T-helper 2 cell (primary cell): ENCODE measurements at regions not wholly inside any gene's neighbourhood (a gene's known extent, or its start where the extent isn't known, plus 50 kb on each side); places are given as distances from the start of the nearest gene placed in this dataset.

ENCODE experiments used
- DNase-seq, 5 experiments: peaks; one replicate each; pipeline versions ENCODE4 v3.0.0 to v3.0.0-alpha.2; 2012 to 2022

DNA sequence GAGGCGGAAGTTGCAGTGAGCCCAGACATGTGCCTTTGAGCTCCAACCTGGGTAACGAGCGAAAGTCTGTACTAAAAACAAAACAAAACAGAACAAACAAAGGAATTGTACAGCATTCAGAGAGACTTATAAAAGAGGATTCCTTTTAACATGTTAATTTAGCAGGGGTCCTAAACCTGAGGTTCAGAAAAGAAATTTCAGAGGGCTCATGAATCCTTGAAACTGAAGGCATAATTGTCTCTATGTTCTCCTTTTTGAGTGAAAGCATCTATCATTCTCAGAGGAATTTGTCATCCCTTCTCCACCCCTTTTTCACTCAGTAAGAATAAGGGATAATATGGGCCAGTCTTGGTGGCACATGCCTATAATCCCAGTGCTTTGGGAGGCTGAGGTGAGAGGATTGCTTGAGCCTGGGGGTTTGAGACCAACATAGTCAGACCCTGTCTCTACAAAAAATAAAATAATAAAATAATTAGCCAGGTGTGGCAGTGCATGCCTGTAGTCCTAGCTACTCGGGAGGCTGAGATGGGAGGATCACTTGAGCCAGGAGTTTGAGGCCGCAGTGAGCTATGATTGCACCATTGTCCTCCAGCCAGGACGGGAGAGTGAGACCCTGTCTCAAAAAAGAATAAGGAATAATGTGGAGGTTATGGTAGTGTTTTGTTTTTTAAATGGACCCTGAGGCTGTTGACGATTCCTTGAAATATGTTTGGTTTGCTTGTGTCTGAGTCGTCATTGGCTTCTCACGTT, 309.1 kb upstream of the C2CD4B start:
- no peak for DNase-seq

DNA sequence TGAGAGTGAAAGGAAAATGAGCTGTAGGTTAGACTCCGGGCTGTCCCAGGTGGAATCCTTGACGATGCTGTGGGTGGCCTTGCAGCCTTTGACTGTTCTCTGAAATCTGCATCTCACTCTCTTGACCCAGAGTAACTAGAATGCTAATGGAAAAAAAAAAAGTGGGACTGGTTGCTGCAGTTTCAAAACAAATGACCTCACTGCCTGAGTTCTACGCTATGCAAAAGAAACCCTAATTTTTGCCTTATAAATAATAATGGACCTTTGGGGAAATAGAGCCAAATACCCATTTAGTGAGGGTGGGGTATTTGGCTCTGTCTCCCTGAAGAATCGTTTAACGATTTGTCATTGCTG, 309.7 kb upstream of the C2CD4B start:
- no peak for DNase-seq

DNA sequence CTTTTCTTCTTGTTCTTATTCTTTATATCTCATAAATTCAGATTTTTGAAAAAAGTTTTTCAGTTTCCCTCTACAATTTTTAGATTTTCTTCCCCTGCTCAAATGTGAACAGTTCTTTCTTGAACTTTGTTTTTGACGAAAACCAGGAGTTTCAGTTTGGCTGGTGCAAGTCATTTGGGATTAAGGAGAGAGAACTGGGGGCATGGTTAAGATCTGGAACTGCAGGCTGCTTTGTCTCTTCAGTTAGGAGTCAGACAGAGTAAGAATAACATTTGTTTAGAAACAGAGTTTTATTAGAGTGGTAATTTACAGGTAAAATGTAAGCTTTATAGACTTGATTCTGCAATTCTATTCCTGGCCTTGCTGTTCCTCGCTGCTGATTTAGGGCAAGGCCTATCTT, 310.5 kb upstream of the C2CD4B start:
- DNase-seq, result no peak

DNA sequence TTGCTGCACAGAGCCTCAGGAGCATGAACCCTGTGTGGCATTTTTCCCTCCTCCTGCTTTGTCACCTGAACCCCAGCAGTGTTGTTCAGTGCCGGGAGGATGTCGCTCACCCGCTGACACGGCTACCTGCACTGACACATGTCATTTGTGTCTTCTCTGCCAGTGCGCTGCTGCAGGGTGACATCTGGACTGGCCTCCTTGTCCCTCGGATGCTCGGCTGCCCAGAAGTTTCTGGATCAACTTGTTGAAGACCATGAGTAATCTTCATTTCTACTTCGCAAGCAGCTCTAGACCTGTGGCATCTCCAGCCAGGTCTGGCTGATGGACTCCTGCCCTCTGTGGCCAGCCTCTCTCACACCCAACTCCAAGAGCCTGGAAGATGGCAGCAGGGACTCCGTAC, 311.1 kb upstream of the C2CD4B start:
- no peak for DNase-seq

DNA sequence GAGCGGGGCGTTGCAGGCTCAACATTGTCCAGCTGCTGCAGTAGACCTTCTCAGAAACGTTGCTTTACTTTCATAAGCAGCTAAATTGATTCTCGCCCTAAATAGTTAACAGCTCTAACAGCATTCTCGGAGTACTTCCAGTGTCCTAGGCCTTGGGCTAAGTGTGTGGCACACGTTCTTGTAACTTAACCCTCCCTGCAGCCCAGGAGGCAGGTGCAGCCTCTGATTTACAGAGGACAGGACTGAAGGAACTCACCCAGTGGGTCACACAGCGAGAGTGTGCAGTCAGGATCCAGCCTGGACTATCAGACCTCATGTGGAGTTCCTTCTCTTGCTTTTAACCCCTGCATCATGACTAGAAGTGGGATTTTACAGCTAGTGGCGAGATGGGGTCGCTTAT, 312.8 kb upstream of the C2CD4B start:
- DNase-seq, result no peak

DNA sequence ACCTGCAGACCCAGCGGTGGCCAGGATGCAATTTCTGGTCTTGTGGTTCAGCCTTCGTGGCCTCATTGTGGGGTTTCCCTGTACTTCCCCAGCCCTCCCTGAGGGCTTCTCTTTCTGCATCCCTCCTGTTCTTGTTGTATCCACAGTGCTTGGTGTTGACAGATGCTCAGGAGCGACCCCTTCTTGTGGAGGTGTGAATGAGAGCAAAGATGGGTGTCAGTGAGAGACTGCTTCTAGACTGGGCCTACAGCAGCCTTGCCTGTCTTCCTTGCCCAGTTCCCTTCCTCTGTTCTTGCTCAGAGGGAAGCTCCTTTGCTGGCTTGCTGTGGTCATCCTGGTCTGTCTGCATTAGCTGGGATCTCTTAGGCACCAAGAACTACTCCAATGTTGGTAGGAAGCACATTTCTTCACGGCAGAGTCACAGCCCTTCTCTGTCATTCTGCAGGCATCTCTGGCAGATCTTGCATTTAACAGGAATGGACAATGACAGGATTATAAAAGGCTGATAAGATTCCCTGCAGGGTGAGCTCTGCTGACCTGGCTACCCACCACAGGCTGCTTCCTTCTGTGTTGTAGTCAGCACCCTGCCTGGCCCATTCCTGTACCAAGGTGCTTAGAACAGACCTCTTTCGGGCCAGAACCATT, 317.8 kb upstream of the C2CD4B start:
- peak in 1 of 5 experiments; percentile 17 for DNase-seq

DNA sequence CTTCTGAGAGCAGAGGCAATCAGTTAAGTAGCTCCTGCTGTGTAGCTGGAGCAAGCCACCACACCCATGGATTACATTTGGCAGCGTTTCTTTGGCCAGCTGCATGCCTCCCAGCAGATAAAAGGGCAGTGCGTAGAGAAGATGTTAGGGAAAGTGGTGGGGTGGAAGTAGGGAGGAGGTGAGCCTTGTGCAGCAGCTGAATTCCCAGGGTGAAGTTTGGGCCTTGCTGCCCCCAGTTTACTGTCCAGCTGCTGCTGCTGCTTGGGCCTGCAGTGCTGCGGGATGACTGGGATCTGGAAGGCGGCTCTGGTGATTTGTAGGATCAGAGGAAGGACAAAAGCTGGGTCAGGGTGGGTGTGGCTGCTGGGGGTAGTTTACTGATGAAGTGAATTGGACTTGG, 318.7 kb upstream of the C2CD4B start:
- DNase-seq, result no peak

DNA sequence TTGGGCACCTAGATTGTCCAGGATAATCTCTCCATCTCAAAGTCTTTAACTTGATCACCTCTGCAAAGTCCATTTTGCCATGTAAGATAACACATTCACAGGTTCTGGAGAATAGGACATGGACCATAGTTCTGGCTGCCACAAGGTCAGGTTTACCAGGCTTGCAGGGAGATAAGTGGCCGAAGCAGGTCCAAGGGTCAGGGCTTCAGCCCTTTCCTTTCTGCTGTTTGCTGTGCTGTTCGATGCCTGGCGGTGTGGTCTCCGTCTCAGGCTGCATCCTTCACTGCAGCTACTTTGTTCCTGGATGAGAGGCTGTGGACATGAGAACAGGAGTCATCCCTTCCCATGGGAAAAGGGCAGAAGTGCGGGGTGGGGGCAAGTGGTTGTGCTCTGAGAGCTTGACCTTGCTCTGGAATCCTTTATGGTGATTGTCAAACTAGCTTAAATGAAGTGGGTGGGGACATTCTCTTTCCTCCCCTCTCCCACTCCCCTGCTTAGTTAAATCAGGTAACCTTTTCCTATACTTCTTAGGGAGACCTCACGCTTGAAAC, 320.2 kb upstream of the C2CD4B start:
- DNase-seq, result no peak

DNA sequence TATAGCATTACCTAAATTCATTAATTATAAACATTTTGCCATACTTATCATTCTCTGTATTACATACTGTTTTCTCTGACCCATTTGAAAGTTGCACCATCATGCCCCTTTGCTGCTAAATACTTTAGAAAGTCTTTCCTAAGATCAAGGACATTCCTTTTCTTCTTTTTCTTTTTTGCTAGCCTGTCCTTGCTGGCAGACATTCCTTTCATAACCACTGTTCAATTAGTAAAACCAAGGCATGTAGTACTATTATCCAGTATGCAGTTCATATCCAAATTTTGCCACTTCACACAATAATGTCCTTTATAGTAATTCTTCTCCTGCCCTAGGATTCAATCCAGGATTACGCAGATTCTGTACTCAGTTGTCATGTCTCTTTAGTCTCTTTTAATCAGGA, 321.0 kb upstream of the C2CD4B start:
- no peak for DNase-seq

DNA sequence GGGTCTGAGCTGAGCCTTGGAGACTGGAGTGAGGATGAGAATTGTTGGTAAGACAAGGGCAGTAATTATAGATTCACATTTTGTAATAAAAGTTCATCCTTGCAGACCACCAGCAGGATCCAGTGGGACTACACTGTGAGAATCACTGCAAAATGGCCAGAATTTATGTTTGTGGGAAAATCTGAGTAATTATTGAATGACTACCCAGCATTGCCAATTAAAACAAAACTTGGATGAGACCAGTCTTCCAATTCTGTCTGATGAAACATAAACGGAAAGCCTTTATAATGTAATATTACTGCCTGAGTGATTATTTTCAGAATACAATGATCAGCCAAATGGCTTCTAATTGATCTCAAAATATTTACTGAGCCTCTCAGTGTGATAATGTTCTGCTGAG, 323.3 kb upstream of the C2CD4B start:
- no peak for DNase-seq

DNA sequence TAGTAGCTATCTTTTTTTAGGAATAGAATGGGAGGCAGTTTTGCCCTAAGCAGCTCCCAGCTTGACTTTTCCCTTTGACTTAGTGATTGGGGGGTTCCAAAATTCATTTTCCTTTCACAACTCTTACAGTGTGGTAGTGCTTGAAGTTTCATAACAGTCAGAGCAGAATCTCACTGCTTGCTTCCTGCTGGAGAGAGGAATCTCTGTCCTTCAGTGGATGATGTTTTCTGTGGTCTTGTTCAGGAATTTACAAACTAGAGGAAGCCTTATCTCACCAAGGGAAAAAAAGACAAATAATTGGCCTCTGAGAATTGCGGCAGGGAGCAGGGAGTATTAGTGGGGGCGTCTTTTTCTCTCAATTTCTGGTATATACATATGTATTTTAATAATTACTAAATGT, 326.6 kb upstream of the C2CD4B start:
- DNase-seq, result no peak

DNA sequence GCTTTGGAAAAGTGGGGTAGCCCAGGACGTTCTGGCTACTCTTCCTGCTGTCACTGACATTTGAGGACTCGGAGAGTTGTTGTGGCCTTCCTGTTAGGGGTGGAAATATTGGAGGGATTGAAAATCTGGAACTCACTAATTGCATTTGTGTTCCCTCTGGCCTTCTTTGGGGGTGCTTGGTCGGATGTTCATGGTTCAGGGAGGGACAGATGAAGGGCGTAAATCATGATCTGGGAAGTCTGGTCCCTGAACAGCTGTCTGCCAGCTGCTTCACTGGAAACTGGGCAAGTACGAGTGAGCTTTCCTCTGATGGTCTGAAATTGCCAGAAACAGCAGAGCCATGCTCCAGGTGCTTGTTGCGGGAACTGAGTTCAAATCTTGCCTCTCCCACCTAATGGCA, 327.8 kb upstream of the C2CD4B start:
- no peak for DNase-seq

DNA sequence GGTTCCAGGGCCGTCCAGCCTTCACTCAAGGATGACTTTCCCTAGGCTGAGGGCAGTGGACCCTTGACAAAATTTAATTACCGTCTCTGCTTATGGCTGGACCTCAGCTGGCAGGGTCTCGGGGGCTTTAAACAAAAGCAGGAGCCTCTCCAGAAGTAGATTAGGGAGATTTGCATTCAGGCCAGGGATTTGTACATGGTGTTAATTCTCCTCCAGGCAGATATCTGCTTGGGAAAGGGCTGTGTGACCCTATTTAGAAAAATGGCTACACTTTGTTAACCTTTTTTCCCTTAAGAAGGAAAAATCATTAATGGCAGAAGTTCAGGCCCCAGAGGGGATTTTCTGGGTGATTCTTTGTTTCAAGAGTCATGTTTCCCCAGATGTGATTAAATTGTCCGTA, 329.1 kb upstream of the C2CD4B start:
- no peak for DNase-seq

DNA sequence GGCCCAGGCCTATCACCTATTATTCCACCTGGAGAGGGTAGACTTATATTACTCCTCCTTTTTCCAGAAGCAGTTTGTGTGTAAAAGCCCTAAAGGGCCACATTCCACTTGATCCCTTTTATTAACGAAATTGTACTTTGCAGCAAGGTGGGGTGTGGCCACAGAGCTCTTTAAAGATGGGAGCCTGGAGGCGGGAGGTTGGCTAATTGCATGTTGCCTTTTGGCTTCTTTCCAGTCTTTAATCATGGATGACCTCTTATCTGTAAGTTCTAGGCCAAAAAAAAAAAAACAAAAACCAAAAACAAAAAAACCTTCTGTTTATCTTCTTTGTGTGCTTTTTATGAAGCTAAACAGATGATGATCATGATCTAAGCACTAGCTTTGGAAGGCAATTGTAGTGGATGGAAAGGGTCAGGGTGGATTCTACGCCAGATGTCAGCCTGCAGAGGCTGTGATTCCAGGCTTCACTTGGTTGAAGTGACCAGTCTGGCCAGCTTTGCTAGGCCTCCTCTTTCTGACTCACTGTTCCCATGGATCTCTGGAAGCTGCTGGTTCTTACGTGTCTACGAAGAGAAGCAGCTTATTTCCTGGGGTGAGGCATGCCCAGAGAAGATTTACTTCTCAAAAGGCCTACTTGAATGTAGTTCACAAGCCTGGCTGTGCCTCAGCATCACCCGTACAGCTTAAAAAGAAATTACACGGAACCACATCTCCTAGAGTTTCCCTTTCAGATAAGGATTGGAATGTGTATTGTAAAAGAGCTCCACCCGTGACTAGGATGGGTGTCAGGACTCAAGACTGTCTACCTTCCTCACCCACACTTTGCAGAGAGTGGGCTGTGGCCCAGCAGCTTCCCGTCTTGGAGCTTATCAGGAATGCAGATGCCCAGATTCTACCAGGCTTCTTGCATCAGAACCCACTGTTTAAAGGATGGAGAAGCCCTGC, 330.9 kb upstream of the C2CD4B start:
- DNase-seq, result no peak

DNA sequence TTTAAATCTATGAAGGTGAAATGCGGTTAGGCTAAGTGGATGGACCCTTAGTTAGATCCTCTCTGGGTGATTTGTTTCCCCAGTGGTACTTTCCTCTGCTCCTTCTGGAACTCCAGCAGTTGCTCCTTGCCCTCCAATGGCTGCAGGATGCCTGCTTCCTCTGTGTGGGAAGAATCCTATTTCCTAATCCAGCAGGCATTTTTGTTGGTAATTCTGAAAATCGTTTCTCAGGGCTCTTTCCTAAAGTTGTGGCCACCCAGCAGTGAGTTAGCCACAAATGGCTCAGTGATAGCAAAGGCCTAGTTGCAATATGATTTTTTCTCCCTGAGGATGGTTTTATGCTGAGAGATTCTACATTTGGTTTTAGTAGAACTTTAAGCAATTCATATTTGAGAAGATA, 332.3 kb upstream of the C2CD4B start:
- DNase-seq, result no peak

DNA sequence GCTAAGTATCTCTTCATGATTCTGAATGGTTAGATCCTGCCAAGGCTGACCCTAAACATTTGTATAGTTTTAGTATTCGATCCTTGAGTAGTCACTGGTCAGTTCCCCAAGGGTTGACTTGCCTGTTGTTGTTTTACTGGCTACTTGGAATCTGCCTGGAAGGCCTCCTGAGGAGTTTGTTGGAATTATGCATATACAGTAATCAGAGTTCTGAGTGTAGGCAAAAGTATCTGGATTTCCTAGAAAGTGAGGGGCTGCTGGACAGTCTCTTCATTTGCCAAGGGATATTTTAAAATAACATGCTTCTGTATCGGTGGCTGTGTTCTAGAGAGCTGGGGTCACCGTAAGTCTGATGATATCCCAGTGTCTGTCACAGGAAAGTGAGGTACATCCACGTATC, 333.2 kb upstream of the C2CD4B start:
- no peak for DNase-seq

DNA sequence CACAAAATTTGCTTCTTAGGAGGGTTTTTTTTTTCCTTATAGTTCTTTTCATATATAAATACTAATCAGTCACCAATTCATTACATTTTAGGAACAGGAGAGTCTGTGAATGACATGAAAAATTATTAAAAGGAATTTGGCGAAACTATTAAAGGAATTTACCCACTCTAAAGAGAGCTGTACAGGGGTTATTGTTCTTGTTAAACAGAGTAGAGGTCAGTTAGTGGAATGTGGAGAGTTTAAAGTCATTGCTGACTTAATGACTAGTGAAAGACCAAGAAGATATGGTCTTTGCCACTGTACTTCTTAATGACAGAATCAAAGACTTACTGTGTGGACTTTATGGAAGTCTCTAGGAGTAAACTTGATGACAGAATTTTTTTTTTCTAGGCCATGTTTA, 333.6 kb upstream of the C2CD4B start:
- no peak for DNase-seq

DNA sequence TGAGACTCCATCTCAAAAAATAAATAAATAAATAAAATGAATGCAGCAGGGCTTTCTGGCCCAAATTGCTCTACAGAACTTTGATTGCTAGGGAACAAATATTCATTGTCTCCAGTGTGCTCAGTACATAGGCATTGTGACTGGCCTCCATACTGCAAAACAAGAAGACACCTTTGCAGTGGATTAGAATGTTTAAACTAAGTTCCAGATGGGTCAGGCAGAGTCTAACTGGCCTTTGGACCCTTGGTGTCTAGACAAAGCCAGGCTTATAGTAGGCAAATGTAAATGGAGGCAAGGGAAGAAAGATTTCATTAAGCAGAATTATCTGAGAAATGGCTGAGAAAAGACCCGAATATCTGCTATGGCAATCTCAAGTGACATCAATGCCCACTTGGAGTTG, 335.2 kb upstream of the C2CD4B start:
- DNase-seq, result no peak

DNA sequence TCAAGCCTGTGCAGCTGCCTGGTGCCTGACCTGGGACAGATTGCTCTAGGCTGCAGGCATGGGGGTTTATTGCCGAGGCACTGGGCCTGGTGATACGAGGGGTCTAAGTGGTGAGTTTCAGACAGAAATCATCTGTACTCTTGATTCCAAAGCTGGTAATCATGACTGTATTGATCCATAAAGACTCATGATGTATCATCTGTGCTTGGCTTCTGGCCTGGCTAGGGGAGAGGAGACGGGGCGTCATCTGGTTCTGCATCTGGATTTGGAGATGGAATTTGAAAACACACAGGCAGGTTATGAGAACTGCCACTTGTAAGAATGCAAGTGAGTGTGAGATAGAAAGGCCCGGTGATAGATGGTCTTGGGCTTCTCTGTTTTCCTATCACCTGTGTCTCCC, 337.4 kb upstream of the C2CD4B start:
- no peak for DNase-seq

DNA sequence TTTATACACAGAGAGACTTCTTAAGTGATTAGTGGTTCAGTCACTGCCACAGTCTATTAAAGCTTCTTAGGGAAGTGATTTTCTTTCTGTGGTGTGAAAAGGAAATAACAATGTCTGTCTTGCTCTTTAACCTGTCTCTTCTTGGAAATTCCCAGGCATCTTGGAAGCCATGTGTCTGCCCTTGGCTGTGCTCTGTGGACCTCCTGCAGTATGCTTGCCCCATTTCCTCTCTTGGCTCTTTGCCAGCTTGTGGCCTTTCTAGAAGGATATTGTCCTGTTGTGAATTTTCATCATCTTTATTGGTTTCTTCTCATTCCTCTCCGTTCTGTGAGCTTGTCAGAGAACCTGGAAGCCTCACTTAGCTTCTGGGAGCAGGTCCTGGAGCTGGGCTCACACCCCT, 338.4 kb upstream of the C2CD4B start:
- no peak for DNase-seq

DNA sequence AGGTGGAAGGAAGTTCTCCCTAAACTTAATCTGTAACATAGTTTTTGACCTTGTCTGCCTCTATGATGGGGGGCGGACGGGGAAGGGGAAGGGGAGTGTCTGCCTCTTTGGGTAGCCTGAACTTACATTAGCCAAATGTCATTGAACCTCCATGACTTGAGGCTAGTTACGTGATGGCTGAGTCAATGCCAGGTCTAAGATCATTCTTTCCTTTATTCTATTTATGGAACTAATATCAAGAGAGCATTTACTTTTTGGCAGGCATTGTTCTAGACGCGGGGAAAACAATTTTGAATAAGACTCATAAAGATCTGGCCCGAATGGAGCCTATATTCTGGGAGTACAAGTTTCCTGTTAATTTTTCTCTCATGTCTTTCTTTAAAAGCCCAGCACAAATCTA, 340.7 kb upstream of the C2CD4B start:
- DNase-seq, result no peak

DNA sequence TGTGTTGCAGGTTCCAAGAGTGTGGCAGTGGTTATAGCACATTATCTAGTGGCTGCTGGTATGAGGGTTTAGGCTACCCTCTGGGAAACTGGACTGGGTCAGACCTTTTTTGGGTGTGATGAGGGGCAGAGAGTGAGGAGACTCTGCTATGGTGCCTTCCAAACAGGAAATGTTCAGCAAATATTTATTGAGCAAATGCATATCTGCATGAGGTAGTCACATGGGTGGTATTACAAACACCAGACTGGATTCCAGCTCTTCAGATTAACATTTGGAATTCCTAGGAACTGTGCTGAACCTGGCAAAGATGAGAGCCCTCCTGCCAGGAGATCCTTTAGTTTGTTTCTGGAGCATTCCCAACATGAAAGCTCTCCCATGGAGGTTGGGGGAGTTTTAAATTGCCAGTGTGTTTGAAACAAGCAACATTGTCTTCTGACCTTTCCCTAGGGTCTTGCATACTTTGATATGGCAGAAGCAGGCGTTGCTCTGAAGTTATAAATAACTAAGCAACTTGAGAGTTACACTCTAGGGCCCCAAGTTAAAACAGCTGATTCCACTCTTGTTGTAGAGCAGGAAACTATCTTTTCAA, 341.2 kb upstream of the C2CD4B start:
- DNase-seq, result no peak

DNA sequence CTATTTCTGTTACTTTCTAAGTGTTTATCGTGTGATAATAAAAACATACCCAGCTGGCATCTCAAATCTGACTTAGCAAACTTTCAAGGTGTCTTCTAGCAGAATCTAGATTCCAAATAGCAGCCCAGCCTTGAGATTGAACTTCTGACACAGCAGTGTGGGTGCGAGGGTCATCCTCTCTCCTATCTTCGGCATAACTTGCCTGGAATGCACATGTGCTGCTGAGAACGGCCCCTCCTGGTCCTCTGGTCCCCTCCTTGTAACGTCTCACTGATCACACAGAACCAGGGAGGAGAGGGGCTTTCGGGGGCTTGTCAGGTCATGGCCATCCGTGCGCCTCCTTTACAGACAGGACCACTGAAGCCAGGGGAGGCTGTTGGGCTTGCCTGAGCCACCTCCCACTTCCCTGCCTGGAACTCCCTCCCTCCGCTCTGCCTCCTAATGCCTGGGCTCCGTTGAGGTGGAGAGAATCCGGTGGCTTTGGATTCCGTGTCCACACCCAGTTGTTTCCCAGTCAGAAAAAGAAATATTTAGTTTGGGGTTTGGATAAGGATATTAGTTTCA, 344.4 kb upstream of the C2CD4B start:
- no peak for DNase-seq
